HepG2 (cell line): ENCODE measurements at regions not wholly inside any gene's neighbourhood (a gene's known extent, or its start where the extent isn't known, plus 50 kb on each side); places are given as distances from the start of the nearest gene placed in this dataset.

Experiments used
- ESRRA ChIP-seq: sonication (generic); formaldehyde crosslinking; IDR thresholded peaks from 2 replicates; pipeline ENCODE4 v1.5.1; 2020; ENCODE audit warnings: mild to moderate bottlenecking, low read depth, missing genetic modification reagents
- KLF13 ChIP-seq: sonication (generic); formaldehyde crosslinking; IDR thresholded peaks from 2 replicates; pipeline ENCODE4 v1.4.0; 2020; ENCODE audit warnings: mild to moderate bottlenecking, missing genetic modification reagents
- KMT2A ChIP-seq: sonication (generic); formaldehyde crosslinking; IDR thresholded peaks from 2 replicates; pipeline ENCODE4 v1.4.0; 2020; ENCODE audit warnings: missing genetic modification reagents
- POLR2AphosphoS5 ChIP-seq: IDR thresholded peaks from 2 replicates; pipeline ENCODE4 v1.6.1; 2012; ENCODE audit warnings: low read depth, low read length
- RXRA ChIP-seq: sonication (generic); formaldehyde crosslinking; IDR thresholded peaks from 2 replicates; pipeline ENCODE4 v1.5.1; 2020; ENCODE audit warnings: missing genetic modification reagents
- SSRP1 ChIP-seq: IDR thresholded peaks from 2 replicates; pipeline ENCODE4 v1.6.1; 2016; ENCODE audit warnings: control low read depth
- ZNF30 ChIP-seq: sonication (generic); formaldehyde crosslinking; IDR thresholded peaks from 2 replicates; pipeline ENCODE4 v1.5.0; 2020; ENCODE audit warnings: mild to moderate bottlenecking, missing genetic modification reagents
- ZNF776 ChIP-seq: sonication (generic); formaldehyde crosslinking; IDR thresholded peaks from 2 replicates; pipeline ENCODE4 v1.4.0; 2020; ENCODE audit warnings: mild to moderate bottlenecking, missing genetic modification reagents
- ZNF790 ChIP-seq: sonication (generic); formaldehyde crosslinking; IDR thresholded peaks from 2 replicates; pipeline ENCODE4 v1.8.0; 2022; ENCODE audit warnings: missing genetic modification reagents, mild to moderate bottlenecking, borderline replicate concordance
- TF ChIP-seq, protein P1 (sequence below): sonication (generic); formaldehyde crosslinking; IDR thresholded peaks from 2 replicates; pipeline ENCODE4 v1.8.0; 2022; ENCODE audit warnings: mild to moderate bottlenecking, missing genetic modification reagents, moderate library complexity
- TF ChIP-seq, protein P2 (sequence below): sonication (generic); formaldehyde crosslinking; IDR thresholded peaks from 2 replicates; pipeline ENCODE4 v1.5.0; 2020; ENCODE audit warnings: mild to moderate bottlenecking, missing genetic modification reagents, moderate library complexity
- TF ChIP-seq, protein P3 (sequence below): sonication (generic); formaldehyde crosslinking; IDR thresholded peaks from 2 replicates; pipeline ENCODE4 v1.4.0; 2020; ENCODE audit warnings: missing genetic modification reagents

DNA sequence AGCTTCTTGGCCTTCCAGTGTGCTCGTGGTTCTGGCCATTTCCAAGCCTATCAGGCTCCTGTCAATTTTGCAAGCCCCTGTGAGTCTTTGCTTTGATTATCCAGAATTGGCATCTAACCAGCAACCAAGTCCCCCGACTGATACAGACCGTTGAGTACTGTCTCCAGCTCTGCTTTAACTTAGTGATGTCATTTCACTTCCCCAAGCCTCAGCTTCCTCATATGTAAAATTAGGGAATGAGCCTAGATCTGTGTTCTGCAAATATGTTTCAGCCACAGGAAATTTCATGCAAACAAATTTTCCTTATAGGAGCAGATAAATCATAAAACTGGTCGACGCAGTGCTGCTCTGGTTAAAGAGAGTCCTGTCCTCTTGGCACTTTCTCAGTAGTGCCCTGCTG, 60.1 kb upstream of the WSB1 start:
- TF ChIP-seq POLR2AphosphoS5 (no peak), KLF13 (CRISPR knock-in tag) (no peak), ZNF30 (no peak), ZNF790 (CRISPR knock-in tag) (no peak), ZNF776 (CRISPR knock-in tag) (no peak), SSRP1 (no peak), ESRRA (CRISPR knock-in tag) (no peak), KMT2A (CRISPR knock-in tag) (no peak), RXRA (no peak)
- TF ChIP-seq, protein P1, sequence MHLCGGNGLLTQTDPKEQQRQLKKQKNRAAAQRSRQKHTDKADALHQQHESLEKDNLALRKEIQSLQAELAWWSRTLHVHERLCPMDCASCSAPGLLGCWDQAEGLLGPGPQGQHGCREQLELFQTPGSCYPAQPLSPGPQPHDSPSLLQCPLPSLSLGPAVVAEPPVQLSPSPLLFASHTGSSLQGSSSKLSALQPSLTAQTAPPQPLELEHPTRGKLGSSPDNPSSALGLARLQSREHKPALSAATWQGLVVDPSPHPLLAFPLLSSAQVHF (CRISPR knock-in tag) = no peak
- TF ChIP-seq, protein P2, sequence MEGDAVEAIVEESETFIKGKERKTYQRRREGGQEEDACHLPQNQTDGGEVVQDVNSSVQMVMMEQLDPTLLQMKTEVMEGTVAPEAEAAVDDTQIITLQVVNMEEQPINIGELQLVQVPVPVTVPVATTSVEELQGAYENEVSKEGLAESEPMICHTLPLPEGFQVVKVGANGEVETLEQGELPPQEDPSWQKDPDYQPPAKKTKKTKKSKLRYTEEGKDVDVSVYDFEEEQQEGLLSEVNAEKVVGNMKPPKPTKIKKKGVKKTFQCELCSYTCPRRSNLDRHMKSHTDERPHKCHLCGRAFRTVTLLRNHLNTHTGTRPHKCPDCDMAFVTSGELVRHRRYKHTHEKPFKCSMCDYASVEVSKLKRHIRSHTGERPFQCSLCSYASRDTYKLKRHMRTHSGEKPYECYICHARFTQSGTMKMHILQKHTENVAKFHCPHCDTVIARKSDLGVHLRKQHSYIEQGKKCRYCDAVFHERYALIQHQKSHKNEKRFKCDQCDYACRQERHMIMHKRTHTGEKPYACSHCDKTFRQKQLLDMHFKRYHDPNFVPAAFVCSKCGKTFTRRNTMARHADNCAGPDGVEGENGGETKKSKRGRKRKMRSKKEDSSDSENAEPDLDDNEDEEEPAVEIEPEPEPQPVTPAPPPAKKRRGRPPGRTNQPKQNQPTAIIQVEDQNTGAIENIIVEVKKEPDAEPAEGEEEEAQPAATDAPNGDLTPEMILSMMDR (CRISPR knock-in tag) = no peak
- TF ChIP-seq, protein P3, sequence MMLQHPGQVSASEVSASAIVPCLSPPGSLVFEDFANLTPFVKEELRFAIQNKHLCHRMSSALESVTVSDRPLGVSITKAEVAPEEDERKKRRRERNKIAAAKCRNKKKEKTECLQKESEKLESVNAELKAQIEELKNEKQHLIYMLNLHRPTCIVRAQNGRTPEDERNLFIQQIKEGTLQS = no peak
